ENCODE measurements at regions not wholly inside any gene's neighbourhood (a gene's known extent, or its start where the extent isn't known, plus 50 kb on each side); places are given as distances from the start of the nearest gene placed in this dataset.
A peak's percentile ranks its signal among the peaks of the same experiment; 100 is the strongest.

DNA sequence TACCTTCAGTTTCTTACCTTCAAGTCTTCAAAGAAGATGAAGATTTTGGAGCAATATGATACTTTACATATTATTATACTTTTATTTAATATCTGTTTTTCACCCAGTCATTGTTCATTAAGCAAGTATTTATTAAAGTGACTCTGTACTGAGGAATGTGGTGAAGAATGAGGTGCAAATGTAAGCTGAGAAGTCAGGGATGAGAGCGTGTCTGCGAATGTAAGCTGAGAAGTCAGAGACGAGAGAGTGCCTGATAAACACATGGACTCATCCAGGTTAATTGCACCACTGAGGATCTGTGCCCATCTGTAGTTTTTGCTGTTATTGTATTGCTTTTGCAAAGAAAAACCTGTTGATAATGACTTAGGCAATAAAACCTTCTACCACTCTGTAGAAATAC, 211.9 kb upstream of the FAR2 start:
- Histone ChIP-seq H3K18ac (ENCODE audit: low read length) (no peak overlapping the region), H3K79me2 (ENCODE audit: control insufficient read depth, insufficient read depth, low read length) (no peaks in the 10 kb centered on the region), H3K4me1 (ENCODE audit: control insufficient read depth, low read depth, low read length) (no peaks in the 10 kb centered on the region), H2BK120ac (ENCODE audit: low read depth, low read length) (no peak overlapping the region), H3K36me3 (ENCODE audit: control insufficient read depth, insufficient read depth, low read length) (no peaks in the 10 kb centered on the region), H3K23ac (ENCODE audit: low read length) (no peak overlapping the region), H4K8ac (ENCODE audit: low read depth, low read length) (no peak overlapping the region), H3K4me3 (ENCODE audit: low read length) (no peak overlapping the region), H2BK5ac (ENCODE audit: low read length) (no peak overlapping the region), H3K27me3 (ENCODE audit: insufficient read depth, low read length, poor library complexity) (no peaks in the 10 kb centered on the region), H3K4me2 (ENCODE audit: low read length) (no peak overlapping the region), H3K79me1 (ENCODE audit: low read length) (no peaks in the 10 kb centered on the region), H4K5ac (ENCODE audit: low read length) (no peak overlapping the region), H3K56ac (ENCODE audit: low read length) (no peak overlapping the region), H2BK15ac (replicated peaks; ENCODE audit: low read depth) (no peak overlapping the region), H2AK5ac (ENCODE audit: low read length) (no peak overlapping the region), H3K9ac (ENCODE audit: low read length) (no peak overlapping the region), H3K4ac (ENCODE audit: low read depth, low read length) (no peak overlapping the region), H3K27ac (ENCODE audit: low read depth, low read length) (no peak overlapping the region)
- peak; percentile 80 for DNase-seq
- no CpG with 5 or more reads among the region's 3 CpGs for WGBS (ENCODE audit: extremely low coverage, insufficient coverage, low lambda C conversion rate)

DNA sequence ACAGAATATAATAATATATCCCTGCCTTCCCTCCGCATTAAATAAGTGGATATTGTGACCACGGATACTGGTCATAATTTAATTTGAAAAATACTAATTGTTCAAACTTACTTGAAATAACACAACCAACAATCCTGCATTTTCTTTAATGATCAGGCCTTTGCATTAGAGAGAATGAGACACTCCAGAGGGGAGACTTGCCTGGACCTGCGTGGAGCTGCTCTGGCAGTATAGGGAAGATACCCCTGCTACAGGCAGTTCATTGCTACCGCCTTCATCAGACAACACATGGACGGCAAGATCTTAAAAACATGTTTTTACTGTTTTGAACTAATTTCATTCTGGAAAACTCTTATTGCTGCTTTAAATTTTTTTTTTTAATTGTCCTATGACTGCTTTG, 211.0 kb upstream of the FAR2 start:
- Histone ChIP-seq H3K4me2 (ENCODE audit: low read length) (no peak overlapping the region), H3K9ac (ENCODE audit: low read length) (no peak overlapping the region), H3K79me1 (ENCODE audit: low read length) (no peaks in the 10 kb centered on the region), H2BK120ac (ENCODE audit: low read depth, low read length) (no peak overlapping the region), H3K4me3 (ENCODE audit: low read length) (no peak overlapping the region), H3K4ac (ENCODE audit: low read depth, low read length) (no peak overlapping the region), H3K27me3 (ENCODE audit: insufficient read depth, low read length, poor library complexity) (no peaks in the 10 kb centered on the region), H3K18ac (ENCODE audit: low read length) (no peak overlapping the region), H3K56ac (ENCODE audit: low read length) (no peak overlapping the region), H2BK5ac (ENCODE audit: low read length) (no peak overlapping the region), H3K27ac (ENCODE audit: low read depth, low read length) (no peak overlapping the region), H3K79me2 (ENCODE audit: control insufficient read depth, insufficient read depth, low read length) (no peaks in the 10 kb centered on the region), H2AK5ac (ENCODE audit: low read length) (no peak overlapping the region), H3K4me1 (ENCODE audit: control insufficient read depth, low read depth, low read length) (no peaks in the 10 kb centered on the region), H3K36me3 (ENCODE audit: control insufficient read depth, insufficient read depth, low read length) (no peaks in the 10 kb centered on the region), H3K23ac (ENCODE audit: low read length) (no peak overlapping the region), H4K5ac (ENCODE audit: low read length) (no peak overlapping the region), H2BK15ac (replicated peaks; ENCODE audit: low read depth) (no peak overlapping the region), H4K8ac (ENCODE audit: low read depth, low read length) (no peak overlapping the region)
- WGBS (ENCODE audit: extremely low coverage, insufficient coverage, low lambda C conversion rate) = no CpG with 5 or more reads among the region's 5 CpGs
- DNase-seq = no peak

DNA sequence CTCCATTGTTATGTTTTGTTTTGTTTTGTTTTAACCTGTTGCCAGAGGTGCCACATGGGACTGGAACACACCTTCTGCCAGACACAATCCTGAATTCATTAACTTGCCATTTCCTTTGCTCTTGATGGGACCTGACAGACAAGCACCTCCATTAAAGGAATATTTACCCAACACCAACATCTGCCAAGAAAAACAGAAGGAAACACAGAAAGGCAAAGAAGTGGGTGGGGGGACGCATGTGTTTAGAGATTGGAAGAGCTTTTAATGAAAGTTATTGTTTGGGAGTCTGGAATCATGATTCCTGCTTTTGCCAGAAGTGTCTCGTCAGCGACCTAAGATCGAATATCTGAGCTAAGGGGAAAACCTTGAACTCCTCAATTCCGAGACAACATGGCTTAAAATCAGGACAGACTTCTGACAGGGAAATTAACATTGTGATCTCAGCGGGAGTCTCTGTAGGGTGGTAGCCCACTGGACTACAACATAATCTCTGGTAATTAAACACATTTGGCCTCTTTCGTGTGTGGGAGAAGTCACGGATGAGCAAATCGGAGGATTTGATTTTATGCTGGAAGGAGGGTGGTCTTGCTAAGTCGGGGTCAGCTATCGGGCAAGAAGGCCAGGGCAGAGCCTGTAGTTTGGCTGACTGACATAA, 210.4 kb upstream of the FAR2 start:
- no peak overlapping the region for H2AK5ac ChIP-seq (ENCODE audit: low read length)
- H3K56ac ChIP-seq (ENCODE audit: low read length) = no peak overlapping the region
- no peak overlapping the region for H3K9ac ChIP-seq (ENCODE audit: low read length)
- no peak overlapping the region for H3K23ac ChIP-seq (ENCODE audit: low read length)
- H3K27ac ChIP-seq (ENCODE audit: low read depth, low read length) = no peak overlapping the region
- no peaks in the 10 kb centered on the region for H3K36me3 ChIP-seq (ENCODE audit: control insufficient read depth, insufficient read depth, low read length)
- H2BK120ac ChIP-seq (ENCODE audit: low read depth, low read length) = no peak overlapping the region
- WGBS (ENCODE audit: extremely low coverage, insufficient coverage, low lambda C conversion rate) = no CpG with 5 or more reads among the region's 11 CpGs
- H3K4ac ChIP-seq (ENCODE audit: low read depth, low read length) = no peak overlapping the region
- H3K18ac ChIP-seq (ENCODE audit: low read length) = no peak overlapping the region
- H4K5ac ChIP-seq (ENCODE audit: low read length) = no peak overlapping the region
- no peaks in the 10 kb centered on the region for H3K4me1 ChIP-seq (ENCODE audit: control insufficient read depth, low read depth, low read length)
- no peak overlapping the region for H3K4me2 ChIP-seq (ENCODE audit: low read length)
- no peaks in the 10 kb centered on the region for H3K79me2 ChIP-seq (ENCODE audit: control insufficient read depth, insufficient read depth, low read length)
- no peak overlapping the region for H2BK15ac ChIP-seq (replicated peaks; ENCODE audit: low read depth)
- no peaks in the 10 kb centered on the region for H3K79me1 ChIP-seq (ENCODE audit: low read length)
- H4K8ac ChIP-seq (ENCODE audit: low read depth, low read length) = no peak overlapping the region
- no peaks in the 10 kb centered on the region for H3K27me3 ChIP-seq (ENCODE audit: insufficient read depth, low read length, poor library complexity)
- no peak for DNase-seq
- no peak overlapping the region for H3K4me3 ChIP-seq (ENCODE audit: low read length)
- no peak overlapping the region for H2BK5ac ChIP-seq (ENCODE audit: low read length)

DNA sequence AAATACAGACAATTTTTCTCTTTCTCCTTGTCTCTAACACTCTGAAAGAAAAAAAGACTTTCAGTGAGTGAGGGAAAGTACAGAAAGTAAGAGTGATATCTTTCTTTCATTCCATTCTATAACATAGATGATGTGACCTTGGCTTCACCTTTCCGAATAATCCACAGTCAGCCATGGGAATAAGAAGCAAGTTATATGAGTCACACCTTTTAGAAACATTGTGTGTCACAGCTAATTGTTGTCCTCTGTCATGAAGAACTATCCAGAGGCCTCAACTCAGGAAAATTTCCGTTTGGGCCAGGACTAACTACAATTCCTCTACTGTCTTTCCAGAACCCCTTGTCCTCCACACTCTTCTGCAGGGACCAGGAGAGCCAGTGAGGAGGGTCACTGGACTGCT, 209.7 kb upstream of the FAR2 start:
- no peak overlapping the region for H3K27ac ChIP-seq (ENCODE audit: low read depth, low read length)
- no peak for DNase-seq
- H3K56ac ChIP-seq (ENCODE audit: low read length) = no peak overlapping the region
- no peak overlapping the region for H2BK5ac ChIP-seq (ENCODE audit: low read length)
- no peak overlapping the region for H3K18ac ChIP-seq (ENCODE audit: low read length)
- H2BK15ac ChIP-seq (replicated peaks; ENCODE audit: low read depth) = no peak overlapping the region
- no peaks in the 10 kb centered on the region for H3K79me1 ChIP-seq (ENCODE audit: low read length)
- H3K36me3 ChIP-seq (ENCODE audit: control insufficient read depth, insufficient read depth, low read length) = no peaks in the 10 kb centered on the region
- H4K5ac ChIP-seq (ENCODE audit: low read length) = no peak overlapping the region
- H3K23ac ChIP-seq (ENCODE audit: low read length) = no peak overlapping the region
- no CpG with 5 or more reads among the region's 2 CpGs for WGBS (ENCODE audit: extremely low coverage, insufficient coverage, low lambda C conversion rate)
- no peaks in the 10 kb centered on the region for H3K27me3 ChIP-seq (ENCODE audit: insufficient read depth, low read length, poor library complexity)
- H3K4me3 ChIP-seq (ENCODE audit: low read length) = no peak overlapping the region
- no peak overlapping the region for H3K9ac ChIP-seq (ENCODE audit: low read length)
- no peak overlapping the region for H2AK5ac ChIP-seq (ENCODE audit: low read length)
- H4K8ac ChIP-seq (ENCODE audit: low read depth, low read length) = no peak overlapping the region
- H3K4me2 ChIP-seq (ENCODE audit: low read length) = no peak overlapping the region
- H3K4ac ChIP-seq (ENCODE audit: low read depth, low read length) = no peak overlapping the region
- H3K79me2 ChIP-seq (ENCODE audit: control insufficient read depth, insufficient read depth, low read length) = no peaks in the 10 kb centered on the region
- no peak overlapping the region for H2BK120ac ChIP-seq (ENCODE audit: low read depth, low read length)
- H3K4me1 ChIP-seq (ENCODE audit: control insufficient read depth, low read depth, low read length) = no peaks in the 10 kb centered on the region

DNA sequence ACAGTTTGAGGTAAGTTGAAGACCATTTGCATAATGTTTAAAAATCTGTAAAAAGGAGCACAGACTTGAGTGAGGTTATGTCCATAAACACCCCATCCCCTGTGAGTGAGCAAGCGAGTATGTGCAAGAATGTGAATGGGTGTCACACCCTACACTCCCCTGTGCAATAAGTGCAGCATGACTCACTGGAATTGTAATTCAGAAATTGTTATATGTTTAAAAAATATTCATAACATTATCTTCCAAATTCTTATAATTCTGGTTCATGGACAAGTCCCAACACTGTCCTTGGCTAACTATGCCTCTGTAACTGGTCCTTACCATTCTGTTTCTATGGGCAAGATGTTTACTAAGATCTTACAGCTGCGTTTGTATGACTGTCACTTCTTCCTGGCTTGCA, 207.8 kb upstream of the FAR2 start:
- Histone ChIP-seq H3K79me1 (ENCODE audit: low read length) (no peaks in the 10 kb centered on the region), H3K4ac (ENCODE audit: low read depth, low read length) (no peak overlapping the region), H3K56ac (ENCODE audit: low read length) (no peak overlapping the region), H3K4me1 (ENCODE audit: control insufficient read depth, low read depth, low read length) (no peaks in the 10 kb centered on the region), H3K79me2 (ENCODE audit: control insufficient read depth, insufficient read depth, low read length) (no peaks in the 10 kb centered on the region), H2BK120ac (ENCODE audit: low read depth, low read length) (no peak overlapping the region), H2AK5ac (ENCODE audit: low read length) (no peak overlapping the region), H3K9ac (ENCODE audit: low read length) (no peak overlapping the region), H3K27me3 (ENCODE audit: insufficient read depth, low read length, poor library complexity) (no peaks in the 10 kb centered on the region), H3K4me3 (ENCODE audit: low read length) (no peak overlapping the region), H3K4me2 (ENCODE audit: low read length) (no peak overlapping the region), H3K36me3 (ENCODE audit: control insufficient read depth, insufficient read depth, low read length) (no peaks in the 10 kb centered on the region), H4K8ac (ENCODE audit: low read depth, low read length) (no peak overlapping the region), H2BK5ac (ENCODE audit: low read length) (no peak overlapping the region), H4K5ac (ENCODE audit: low read length) (no peak overlapping the region), H3K18ac (ENCODE audit: low read length) (no peak overlapping the region), H2BK15ac (replicated peaks; ENCODE audit: low read depth) (no peak overlapping the region), H3K27ac (ENCODE audit: low read depth, low read length) (no peak overlapping the region), H3K23ac (ENCODE audit: low read length) (no peak overlapping the region)
- WGBS (ENCODE audit: extremely low coverage, insufficient coverage, low lambda C conversion rate) = no CpG with 5 or more reads among the region's 2 CpGs
- DNase-seq = no peak

DNA sequence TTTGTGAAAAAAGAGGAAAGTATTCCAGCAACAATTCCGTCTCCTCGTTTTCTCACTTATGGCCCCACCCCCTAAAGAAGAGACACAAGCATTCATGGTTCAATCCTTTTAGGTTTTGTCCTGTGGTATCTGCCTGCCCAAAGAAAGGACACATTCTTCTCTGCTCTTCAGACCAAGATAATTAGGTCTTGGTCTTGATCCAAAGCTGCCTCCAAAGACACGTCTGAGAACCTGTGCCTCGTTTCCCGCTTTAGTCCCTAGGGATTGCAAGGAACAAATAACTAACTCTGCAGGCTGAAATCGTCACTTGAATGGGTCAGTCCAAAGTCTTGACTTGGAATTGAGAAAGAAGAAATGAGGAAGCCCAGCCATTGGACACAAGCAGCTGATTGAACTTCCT, 202.7 kb upstream of the FAR2 start:
- no peak overlapping the region for H2BK5ac ChIP-seq (ENCODE audit: low read length)
- WGBS (ENCODE audit: extremely low coverage, insufficient coverage, low lambda C conversion rate) = no CpG with 5 or more reads among the region's 6 CpGs
- no peak overlapping the region for H2BK120ac ChIP-seq (ENCODE audit: low read depth, low read length)
- H3K23ac ChIP-seq (ENCODE audit: low read length) = no peak overlapping the region
- no peak for DNase-seq
- no peak overlapping the region for H3K4me3 ChIP-seq (ENCODE audit: low read length)
- H3K79me1 ChIP-seq (ENCODE audit: low read length) = no peaks in the 10 kb centered on the region
- no peak overlapping the region for H4K8ac ChIP-seq (ENCODE audit: low read depth, low read length)
- H2AK5ac ChIP-seq (ENCODE audit: low read length) = no peak overlapping the region
- H3K79me2 ChIP-seq (ENCODE audit: control insufficient read depth, insufficient read depth, low read length) = no peaks in the 10 kb centered on the region
- no peak overlapping the region for H3K4me2 ChIP-seq (ENCODE audit: low read length)
- H3K27me3 ChIP-seq (ENCODE audit: insufficient read depth, low read length, poor library complexity) = no peaks in the 10 kb centered on the region
- no peak overlapping the region for H3K27ac ChIP-seq (ENCODE audit: low read depth, low read length)
- H3K9ac ChIP-seq (ENCODE audit: low read length) = no peak overlapping the region
- no peak overlapping the region for H3K56ac ChIP-seq (ENCODE audit: low read length)
- H3K4me1 ChIP-seq (ENCODE audit: control insufficient read depth, low read depth, low read length) = no peaks in the 10 kb centered on the region
- no peak overlapping the region for H3K18ac ChIP-seq (ENCODE audit: low read length)
- no peak overlapping the region for H4K5ac ChIP-seq (ENCODE audit: low read length)
- no peak overlapping the region for H2BK15ac ChIP-seq (replicated peaks; ENCODE audit: low read depth)
- H3K4ac ChIP-seq (ENCODE audit: low read depth, low read length) = no peak overlapping the region
- H3K36me3 ChIP-seq (ENCODE audit: control insufficient read depth, insufficient read depth, low read length) = no peaks in the 10 kb centered on the region
